Osteoblast (primary cell): ENCODE measurements at regions not wholly inside any gene's neighbourhood (a gene's known extent, or its start where the extent isn't known, plus 50 kb on each side); places are given as distances from the start of the nearest gene placed in this dataset.
"Not testable (repeated sequence)": the region's sequence is repeated elsewhere in the genome, so short reads cannot be mapped to it uniquely, and the experiment has no call there.

Source experiments
- DNase-seq: peaks from one replicate; pipeline ENCODE4 v3.0.0; 2011; ENCODE audit warnings: low spot score, mixed read lengths; ENCODE audit not compliant: insufficient read length; ENCODE audit errors: missing footprints
- H2AFZ ChIP-seq: 2 replicates; pipeline ENCODE4 v1.6.0; 2011; ENCODE audit warnings: mild to moderate bottlenecking, low read length
- H3K27ac ChIP-seq: 2 replicates; pipeline ENCODE4 v1.5.1; 2011; ENCODE audit warnings: mild to moderate bottlenecking, low read depth, low read length, moderate library complexity
- H3K27me3 ChIP-seq: 2 replicates; pipeline ENCODE4 v1.6.0; 2012; ENCODE audit warnings: mild to moderate bottlenecking, control low read depth, inconsistent platforms, low read length, moderate library complexity; ENCODE audit not compliant: insufficient read depth
- H3K36me3 ChIP-seq: 2 replicates; pipeline ENCODE4 v1.5.1; 2011; ENCODE audit warnings: mild to moderate bottlenecking, low read length, control low read depth, moderate library complexity; ENCODE audit not compliant: insufficient read depth
- H3K4me1 ChIP-seq: 2 replicates; pipeline ENCODE4 v1.5.1; 2011; ENCODE audit warnings: mild to moderate bottlenecking, low read length, control low read depth, moderate library complexity; ENCODE audit not compliant: insufficient read depth
- H3K4me2 ChIP-seq: 2 replicates; pipeline ENCODE4 v1.6.0; 2011; ENCODE audit warnings: mild to moderate bottlenecking, low read length; ENCODE audit not compliant: insufficient read depth
- H3K4me3 ChIP-seq: fragments of 200-600 bp; sonication (generic); 3 replicates; pipeline ENCODE4 v1.5.1; 2012; ENCODE audit warnings: mild to moderate bottlenecking, low read length, inconsistent platforms; ENCODE audit not compliant: insufficient read depth
- H3K79me2 ChIP-seq: 2 replicates; pipeline ENCODE4 v1.6.0; 2012; ENCODE audit warnings: mild to moderate bottlenecking, low read length, control low read depth, inconsistent platforms; ENCODE audit not compliant: insufficient read depth
- H3K9me3 ChIP-seq: 2 replicates; pipeline ENCODE4 v1.5.1; 2011; ENCODE audit warnings: low read depth, low read length, control low read depth
- H4K20me1 ChIP-seq: 2 replicates; pipeline ENCODE4 v1.6.0; 2012; ENCODE audit warnings: mild to moderate bottlenecking, low read length, control low read depth; ENCODE audit not compliant: insufficient read depth
- TF ChIP-seq, protein P1 (sequence below): IDR thresholded peaks from 2 replicates; pipeline ENCODE4 v1.5.1; 2011; ENCODE audit warnings: mild to moderate bottlenecking, low read depth, low read length, moderate library complexity; ENCODE audit errors: extremely low read depth

DNA sequence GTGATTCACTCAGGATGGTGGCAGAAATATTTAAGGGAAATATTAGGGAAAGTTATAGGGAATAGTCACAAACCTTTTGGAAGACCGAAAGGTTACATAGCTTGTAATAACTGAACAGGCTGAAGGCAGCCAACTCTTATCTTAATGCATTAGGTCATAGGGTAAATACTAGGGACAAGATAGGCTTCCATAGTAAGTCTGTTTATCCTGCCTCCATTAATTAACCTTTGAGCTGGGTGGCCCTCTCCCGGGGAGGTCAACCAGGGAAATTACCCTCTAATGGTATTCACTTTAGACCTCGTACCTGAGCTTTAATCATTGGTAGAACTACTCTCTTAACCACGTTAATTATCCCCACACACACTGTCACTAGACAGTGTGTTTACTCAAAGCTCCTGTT is 981.8 kb downstream of the SLC16A7 start:
- TF ChIP-seq, protein P1, sequence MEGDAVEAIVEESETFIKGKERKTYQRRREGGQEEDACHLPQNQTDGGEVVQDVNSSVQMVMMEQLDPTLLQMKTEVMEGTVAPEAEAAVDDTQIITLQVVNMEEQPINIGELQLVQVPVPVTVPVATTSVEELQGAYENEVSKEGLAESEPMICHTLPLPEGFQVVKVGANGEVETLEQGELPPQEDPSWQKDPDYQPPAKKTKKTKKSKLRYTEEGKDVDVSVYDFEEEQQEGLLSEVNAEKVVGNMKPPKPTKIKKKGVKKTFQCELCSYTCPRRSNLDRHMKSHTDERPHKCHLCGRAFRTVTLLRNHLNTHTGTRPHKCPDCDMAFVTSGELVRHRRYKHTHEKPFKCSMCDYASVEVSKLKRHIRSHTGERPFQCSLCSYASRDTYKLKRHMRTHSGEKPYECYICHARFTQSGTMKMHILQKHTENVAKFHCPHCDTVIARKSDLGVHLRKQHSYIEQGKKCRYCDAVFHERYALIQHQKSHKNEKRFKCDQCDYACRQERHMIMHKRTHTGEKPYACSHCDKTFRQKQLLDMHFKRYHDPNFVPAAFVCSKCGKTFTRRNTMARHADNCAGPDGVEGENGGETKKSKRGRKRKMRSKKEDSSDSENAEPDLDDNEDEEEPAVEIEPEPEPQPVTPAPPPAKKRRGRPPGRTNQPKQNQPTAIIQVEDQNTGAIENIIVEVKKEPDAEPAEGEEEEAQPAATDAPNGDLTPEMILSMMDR = no peak
- no peaks in the 10 kb centered on the region for H3K9me3 ChIP-seq

DNA sequence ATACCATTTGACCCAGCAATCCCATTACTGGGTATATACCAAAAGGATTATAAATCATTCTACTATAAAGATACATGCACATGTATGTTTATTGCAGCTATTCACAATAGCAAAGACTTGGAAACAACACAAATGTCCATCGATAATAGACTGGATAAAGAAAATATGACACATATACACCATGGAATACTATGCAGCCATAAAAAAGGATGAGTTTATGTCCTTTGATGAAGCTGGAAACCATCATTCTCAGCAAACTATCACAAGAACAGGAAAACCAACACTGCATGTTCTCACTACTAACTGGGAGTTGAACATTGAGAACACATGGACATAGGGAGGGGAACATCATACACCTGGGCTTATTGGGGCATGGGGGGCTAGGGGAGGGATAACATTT is 991.8 kb downstream of the SLC16A7 start:
- H3K36me3 ChIP-seq, H3K4me2 ChIP-seq, H2AFZ ChIP-seq, H4K20me1 ChIP-seq, H3K4me1 ChIP-seq, H3K4me3 ChIP-seq, H3K27ac ChIP-seq, DNase-seq, H3K27me3 ChIP-seq, H3K79me2 ChIP-seq, H3K9me3 ChIP-seq: not testable (repeated sequence)

More for the DNA sequence above, 981.8 kb downstream of the SLC16A7 start:
- Histone ChIP-seq H3K4me3 (no peak overlapping the region), H3K4me2 (no peak overlapping the region), H3K27ac (no peak overlapping the region), H4K20me1 (no peaks in the 10 kb centered on the region), H3K36me3 (no peaks in the 10 kb centered on the region), H2AFZ (no peak overlapping the region), H3K4me1 (no peaks in the 10 kb centered on the region), H3K27me3 (no peaks in the 10 kb centered on the region), H3K79me2 (no peaks in the 10 kb centered on the region)
- no peak for DNase-seq

DNA sequence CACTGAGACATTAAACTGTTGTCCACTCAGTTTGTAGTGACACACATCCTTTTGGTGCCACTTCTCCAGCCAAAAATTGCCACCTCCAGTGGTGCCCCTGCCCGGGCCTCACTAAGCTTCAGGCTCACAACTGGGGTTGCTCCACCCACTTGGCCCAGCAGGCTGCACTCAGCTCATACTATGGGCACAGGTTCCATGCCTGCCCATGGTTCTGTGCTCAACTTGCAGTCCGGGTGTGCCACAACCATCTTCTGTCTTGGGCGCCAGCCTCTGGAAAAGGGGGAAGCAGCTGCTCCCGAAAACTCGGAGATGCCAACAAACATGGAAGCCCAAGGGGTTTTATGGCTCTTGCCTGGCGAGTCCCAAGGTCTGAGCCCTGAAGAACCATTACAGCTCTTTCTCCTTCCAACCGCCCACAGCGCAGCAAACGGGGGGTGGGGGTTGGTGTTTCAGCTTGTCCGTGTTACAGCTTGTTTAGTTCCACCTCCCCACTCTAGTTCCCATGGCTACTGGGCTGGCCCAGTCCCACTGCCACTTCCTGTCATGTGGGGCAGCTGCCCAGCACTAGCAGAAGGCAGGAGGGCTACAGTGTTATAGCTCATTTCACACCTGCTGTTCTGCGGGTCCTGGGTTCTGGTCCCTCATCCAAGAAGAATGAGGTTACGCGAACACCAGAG is 998.3 kb downstream of the SLC16A7 start:
- Histone ChIP-seq H3K27me3 (no peaks in the 10 kb centered on the region), H3K27ac (no peak overlapping the region), H3K4me2 (no peak overlapping the region), H3K9me3 (peaks cover 10% of the 10 kb centered on the region), H2AFZ (no peak overlapping the region), H3K79me2 (no peaks in the 10 kb centered on the region), H3K4me1 (no peaks in the 10 kb centered on the region), H4K20me1 (no peaks in the 10 kb centered on the region), H3K36me3 (no peaks in the 10 kb centered on the region), H3K4me3 (no peak overlapping the region)
- DNase-seq = no peak
- TF ChIP-seq, protein P1 = no peak

DNA sequence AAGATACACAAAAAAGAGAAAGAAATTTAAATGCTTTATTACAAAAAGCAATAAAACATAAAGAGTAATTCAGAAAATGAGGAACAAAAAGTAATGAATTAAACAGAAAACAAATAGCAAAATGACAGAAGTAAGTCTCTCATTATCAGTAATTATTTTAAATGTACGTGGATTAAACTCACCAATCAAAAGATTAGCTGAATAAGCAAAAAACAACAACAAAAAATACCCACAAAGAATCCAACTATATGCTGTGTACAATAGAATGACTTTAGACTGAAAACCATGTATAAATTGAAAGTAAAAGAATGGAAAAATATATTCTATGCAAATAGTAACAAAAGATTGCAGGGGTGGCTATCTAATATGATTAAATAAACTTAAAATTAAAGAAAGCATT is 1006.8 kb downstream of the SLC16A7 start:
- no peaks in the 10 kb centered on the region for H3K79me2 ChIP-seq
- H3K27ac ChIP-seq = no peak overlapping the region
- peaks cover under 1% of the 10 kb centered on the region for H3K9me3 ChIP-seq
- TF ChIP-seq, protein P1 = no peak
- no peak overlapping the region for H3K4me2 ChIP-seq
- H3K4me3 ChIP-seq = no peak overlapping the region
- no peak for DNase-seq
- H2AFZ ChIP-seq = no peak overlapping the region
- no peaks in the 10 kb centered on the region for H4K20me1 ChIP-seq
- no peaks in the 10 kb centered on the region for H3K4me1 ChIP-seq
- no peaks in the 10 kb centered on the region for H3K27me3 ChIP-seq
- no peaks in the 10 kb centered on the region for H3K36me3 ChIP-seq

DNA sequence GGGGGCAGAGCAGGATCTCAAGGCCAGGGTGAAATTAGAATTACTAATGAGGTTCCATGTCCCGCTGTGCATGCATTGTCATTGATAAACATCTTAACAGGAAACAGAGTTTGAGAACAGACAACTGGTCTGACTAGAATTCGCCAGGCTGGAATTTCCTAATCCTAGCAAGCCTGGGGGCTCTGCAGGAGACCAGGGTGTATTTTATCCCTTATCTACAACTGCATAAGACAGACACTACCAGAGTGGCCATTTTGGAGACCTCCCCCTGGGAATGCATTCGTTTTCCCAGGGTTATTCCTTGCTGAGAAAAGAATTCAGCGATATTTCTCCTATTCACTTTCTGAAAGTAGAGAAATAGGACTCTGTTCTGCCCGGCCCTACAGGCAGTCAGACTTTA is 1007.6 kb downstream of the SLC16A7 start:
- not testable (repeated sequence) for H3K9me3 ChIP-seq, H4K20me1 ChIP-seq, DNase-seq, H3K27ac ChIP-seq, H3K4me1 ChIP-seq, H3K4me2 ChIP-seq, H3K79me2 ChIP-seq, H2AFZ ChIP-seq, H3K27me3 ChIP-seq, H3K4me3 ChIP-seq, H3K36me3 ChIP-seq
